Activated CD4-positive, alpha-beta T cell treated with anti-CD3 and anti-CD28 coated beads for 48 hours (primary cell): ENCODE measurements at regions not wholly inside any gene's neighbourhood (a gene's known extent, or its start where the extent isn't known, plus 50 kb on each side); places are given as distances from the start of the nearest gene placed in this dataset.

Experiments used
- DNase-seq: peaks from one replicate; pipeline ENCODE4 v3.0.0-alpha.2; 2020

GRCh38 chr13:85742355-85742754 lies 56.9 kb downstream of the SLITRK6 start:
- DNase-seq: no peak

GRCh38 chr13:85741017-85741416 lies 58.2 kb downstream of the SLITRK6 start:
- no peak for DNase-seq

GRCh38 chr13:85738696-85739320 lies 60.4 kb downstream of the SLITRK6 start:
- no peak for DNase-seq

GRCh38 chr13:85737952-85738351 lies 61.3 kb downstream of the SLITRK6 start:
- DNase-seq: no peak

DNA sequence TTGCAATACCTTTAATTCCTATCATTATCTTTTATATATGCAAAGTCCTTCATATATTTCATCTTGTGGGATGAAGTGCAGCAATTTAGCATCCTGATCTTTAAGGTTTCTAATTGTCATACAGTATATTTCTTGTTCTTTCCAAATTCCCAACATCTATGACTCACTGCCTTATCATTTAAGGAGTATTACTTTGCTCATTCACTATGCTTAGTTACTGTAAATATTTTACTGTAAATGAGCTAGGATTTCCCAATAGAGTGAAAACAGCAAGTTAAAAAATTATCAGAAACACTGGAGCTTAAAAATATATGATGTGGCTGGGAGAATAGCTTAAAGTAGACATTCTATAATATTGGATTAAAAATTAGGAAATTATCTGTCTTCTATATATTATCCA lies 69.9 kb downstream of the SLITRK6 start:
- DNase-seq: no peak

- DNase-seq: no peak
Observed at GRCh38 chr13:85728811-85729210, 70.4 kb downstream of the SLITRK6 start.

DNA sequence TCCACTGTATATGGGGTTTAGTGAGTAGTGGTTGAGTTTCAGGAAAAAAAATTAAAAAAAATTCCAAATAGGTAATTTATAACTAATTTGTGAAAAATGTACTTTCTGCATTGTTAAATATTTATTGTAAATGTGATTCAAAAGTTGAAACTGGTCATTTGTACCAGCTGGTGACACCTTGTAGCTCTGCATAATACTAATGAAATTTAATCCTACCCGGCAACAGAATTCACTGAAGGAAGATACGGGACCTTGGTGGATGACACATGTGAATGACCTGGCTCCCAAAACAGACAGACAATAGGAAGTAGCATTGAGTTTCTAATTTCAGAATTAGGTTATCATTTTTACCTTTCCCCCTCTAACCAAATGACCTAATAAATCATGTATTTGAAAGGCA lies 73.8 kb downstream of the SLITRK6 start:
- DNase-seq: no peak

GRCh38 chr13:85724546-85725432 lies 74.4 kb downstream of the SLITRK6 start:
- DNase-seq: no peak

DNA sequence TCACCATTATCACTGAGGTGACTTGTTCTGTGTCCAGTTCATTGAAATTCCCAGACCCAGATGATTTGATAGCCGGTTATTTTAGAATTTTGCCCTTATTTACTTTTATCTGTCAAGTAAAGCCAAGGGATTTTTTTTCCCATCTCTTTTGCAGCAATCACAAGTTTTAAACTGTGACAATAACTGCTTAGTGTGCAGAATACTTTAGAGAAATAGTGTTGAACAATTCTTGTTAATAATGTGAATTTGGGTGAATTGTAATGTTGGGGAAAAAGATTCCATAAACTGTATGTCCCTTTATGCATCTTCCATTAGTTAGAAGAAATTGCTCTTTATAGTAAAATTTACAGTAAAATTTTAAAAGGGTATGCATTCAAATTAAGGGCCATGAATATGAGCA lies 79.5 kb downstream of the SLITRK6 start:
- no peak for DNase-seq

- DNase-seq: no peak
Observed at GRCh38 chr13:85717921-85718320, 81.3 kb downstream of the SLITRK6 start.

- DNase-seq: no peak
Observed at GRCh38 chr13:85710545-85710944, 88.7 kb downstream of the SLITRK6 start.

DNA sequence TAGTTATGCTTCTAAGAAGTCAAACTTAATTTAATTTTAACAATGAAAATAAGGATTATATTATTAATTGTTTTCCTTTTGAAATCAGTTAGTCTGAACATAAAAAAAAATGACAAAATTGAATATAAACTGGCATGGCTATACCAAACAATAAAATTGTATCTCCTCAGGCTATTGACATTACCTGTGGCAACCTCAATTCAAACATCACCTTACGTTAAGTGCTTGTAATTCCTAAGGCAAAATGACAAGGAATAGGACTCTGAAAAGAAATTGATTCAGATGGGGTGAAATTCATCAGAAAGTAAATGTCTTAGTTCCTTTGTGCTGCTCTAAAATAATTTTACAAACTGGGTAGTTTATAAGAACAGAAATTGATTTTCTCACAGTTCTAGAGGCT lies 89.5 kb downstream of the SLITRK6 start:
- no peak for DNase-seq

DNA sequence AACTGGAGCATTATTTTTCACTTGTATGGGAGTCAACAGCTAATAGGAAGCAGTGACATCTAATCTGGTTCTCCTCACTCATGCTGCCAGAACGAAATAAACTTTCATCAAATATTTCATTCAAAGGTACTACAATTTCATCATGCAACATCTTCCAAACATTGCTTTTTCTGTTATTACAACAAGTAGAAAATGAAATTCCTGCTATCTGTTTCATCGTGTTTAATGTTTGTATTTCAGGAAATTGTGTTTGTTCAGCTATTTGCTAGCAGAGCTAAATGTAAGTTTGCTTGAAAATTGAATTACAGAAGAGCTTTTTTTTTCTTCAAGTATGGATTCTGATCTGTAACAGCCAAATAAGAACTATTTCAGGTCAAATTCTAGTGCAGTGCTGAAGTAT lies 90.1 kb downstream of the SLITRK6 start:
- no peak for DNase-seq

DNA sequence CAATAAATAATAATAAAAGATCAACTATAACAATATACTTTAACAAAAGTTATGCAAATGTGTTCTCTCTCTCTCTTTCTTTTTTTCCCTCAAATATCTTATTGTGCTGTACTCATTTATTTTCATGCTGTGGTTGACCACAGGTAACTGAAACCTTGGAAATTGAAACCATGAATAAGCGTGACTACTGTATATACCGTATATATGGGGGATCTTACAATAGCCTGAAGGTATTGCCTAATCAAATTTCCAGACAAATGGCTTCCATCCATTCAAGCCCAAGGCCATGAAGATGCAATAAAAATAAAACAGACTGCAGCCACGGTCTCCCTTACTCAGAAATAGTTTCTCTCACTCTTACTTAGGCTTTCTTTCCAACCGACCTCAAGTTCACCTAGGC lies 98.3 kb downstream of the SLITRK6 start:
- no peak for DNase-seq

GRCh38 chr13:85698256-85698655 lies 101.0 kb downstream of the SLITRK6 start:
- DNase-seq: no peak

DNA sequence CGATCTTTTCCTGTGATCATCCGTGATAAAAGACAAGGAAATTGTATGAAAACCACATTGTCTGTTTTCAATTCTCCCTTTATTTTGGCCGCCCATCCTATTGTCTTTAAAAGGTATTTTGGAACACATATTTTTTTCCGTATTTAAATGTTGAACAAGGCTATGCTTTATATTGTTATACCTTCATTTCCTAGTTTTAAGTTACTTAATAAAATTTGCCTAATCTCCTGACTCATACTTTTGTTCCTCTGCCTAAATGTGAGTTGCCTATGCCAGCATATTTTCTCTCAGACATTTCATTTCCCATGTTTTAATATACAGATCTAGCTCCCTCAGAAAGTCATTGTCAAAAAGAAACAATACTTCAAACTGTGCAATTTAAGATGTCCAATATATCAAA lies 104.2 kb downstream of the SLITRK6 start:
- DNase-seq: no peak

GRCh38 chr13:85693889-85694511 lies 105.2 kb downstream of the SLITRK6 start:
- no peak for DNase-seq

DNA sequence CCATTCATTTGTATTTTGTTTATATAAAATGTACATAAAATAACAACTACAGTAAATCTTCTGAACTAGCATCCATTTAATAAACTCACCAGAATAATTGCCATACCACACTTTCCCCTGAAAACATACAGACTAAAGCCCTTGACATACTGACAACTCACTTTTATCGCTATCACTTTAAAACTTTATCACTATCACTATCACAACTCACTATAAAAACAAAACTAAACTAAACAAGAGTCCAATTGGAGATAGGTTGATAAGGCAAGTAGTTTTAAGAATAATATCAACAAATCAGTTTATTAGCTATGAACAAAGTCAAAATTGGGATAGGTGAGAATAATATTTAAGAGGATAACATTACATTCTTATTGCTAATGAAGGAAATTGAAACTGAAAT lies 108.9 kb downstream of the SLITRK6 start:
- DNase-seq: no peak

DNA sequence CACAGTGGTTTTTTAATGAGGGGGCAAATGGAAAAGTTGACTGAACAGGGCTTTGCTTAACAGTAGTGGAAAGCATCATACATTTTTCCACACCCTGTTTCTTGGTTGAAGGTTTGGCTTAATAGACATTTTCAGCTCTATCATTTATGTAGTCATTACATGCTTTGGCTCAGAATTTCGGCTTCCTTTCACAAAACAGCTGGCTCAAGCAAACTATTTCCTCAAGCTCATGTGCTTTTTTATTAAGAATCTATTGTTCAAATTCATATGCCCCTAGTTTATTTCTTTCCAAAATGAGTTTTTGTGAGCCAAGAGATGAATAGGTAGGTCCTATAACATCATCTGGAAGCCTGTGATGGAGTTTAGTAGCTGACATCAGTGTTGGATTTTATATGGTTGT lies 113.8 kb downstream of the SLITRK6 start:
- DNase-seq: no peak

DNA sequence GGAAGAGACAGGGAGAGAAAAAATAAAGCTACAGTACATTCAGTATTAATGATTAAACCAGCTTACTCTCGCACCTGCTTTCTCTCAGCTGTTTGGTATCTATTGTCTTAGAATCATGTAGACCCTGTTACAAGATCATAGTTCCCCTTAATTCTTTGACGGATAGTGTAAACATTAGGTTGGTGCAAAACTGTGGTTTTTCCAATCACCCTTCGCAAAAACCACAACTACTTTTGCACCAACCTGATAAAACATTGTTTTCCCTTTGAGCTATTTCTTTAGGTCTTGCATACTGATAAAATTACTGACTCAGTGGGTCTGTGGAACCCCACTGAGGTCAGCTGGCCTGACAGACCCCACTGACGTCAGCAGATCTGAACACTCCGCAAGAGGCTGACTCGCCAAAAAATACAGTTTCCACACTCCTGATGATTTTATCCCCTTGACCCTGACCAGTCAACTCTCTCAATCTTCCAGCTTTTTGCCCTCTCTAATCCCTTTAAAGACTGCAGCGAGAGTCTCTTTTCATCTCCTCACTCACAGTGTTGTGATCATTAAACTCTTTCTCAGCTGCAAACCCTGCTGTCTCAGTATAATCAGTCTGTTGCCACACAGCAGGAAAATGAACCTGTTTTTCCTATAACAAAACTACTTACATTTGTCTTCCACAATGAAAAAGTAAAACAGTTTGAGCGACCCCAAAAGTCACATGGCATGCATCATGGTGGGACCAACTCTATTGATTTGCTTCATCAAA lies 123.9 kb downstream of the SLITRK6 start:
- no peak for DNase-seq

GRCh38 chr13:85671336-85671735 lies 127.9 kb downstream of the SLITRK6 start:
- no peak for DNase-seq

DNA sequence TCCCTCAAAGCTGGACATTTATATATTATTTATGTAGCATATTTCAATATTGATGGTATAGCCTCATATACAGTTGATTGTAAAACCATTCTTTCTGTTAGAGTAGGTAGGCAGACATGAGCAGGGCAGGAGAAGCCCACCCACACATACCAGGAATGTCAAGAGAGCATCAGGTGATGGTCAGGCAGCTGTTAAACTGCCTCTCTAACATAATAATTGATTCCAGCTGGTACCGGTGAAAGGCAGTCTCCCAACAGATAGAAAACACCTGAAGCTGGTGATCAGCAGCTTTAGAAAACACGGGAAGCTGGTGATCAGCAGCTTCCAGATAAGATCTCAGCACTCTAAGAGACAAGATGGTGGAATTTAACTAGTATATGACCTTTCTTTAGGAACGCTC lies 132.9 kb downstream of the SLITRK6 start:
- DNase-seq: no peak

DNA sequence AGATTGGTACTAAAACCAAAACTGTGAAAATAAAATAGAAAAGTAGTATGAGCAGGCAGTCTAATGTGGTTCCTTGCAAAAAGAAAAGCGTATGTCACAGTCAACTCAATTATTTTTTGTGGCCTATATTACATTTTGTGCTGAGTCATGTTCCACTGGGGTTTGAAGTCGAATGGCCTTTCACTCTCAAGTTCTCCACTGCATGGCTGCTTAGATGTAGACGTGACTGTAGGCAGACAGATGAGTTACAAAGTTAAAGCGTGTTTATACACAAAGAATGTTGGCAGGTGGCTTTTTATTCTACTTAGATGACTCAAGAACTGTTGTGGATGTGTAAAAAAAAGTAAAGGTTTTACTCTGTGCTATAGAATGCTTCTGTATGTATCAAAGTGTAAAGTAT lies 133.9 kb downstream of the SLITRK6 start:
- no peak for DNase-seq
